BLaER1 treated with 17β-estradiol and CSF1 and Interleukin-3, amounts not matched to agents 10 nM and 100 nM (cell line): ENCODE measurements at regions not wholly inside any gene's neighbourhood (a gene's known extent, or its start where the extent isn't known, plus 50 kb on each side); places are given as distances from the start of the nearest gene placed in this dataset.

ENCODE experiments used
- H3K27ac ChIP-seq, 11 experiments: shearing (Covaris generic); formaldehyde crosslinking; 2 replicates each; pipeline ENCODE4 v1.8.1; 2022
- H3K27me3 ChIP-seq, 11 experiments: shearing (Covaris generic); formaldehyde crosslinking; 2 replicates each; pipeline ENCODE4 v1.8.1; 2022
- H3K36me3 ChIP-seq, 11 experiments: shearing (Covaris generic); formaldehyde crosslinking; 2 replicates each; pipeline ENCODE4 v1.8.1; 2022
- H3K4me1 ChIP-seq, 10 experiments: shearing (Covaris generic); formaldehyde crosslinking; 2 replicates each; pipeline ENCODE4 v1.8.1; 2022
- H3K4me2 ChIP-seq, 11 experiments: shearing (Covaris generic); formaldehyde crosslinking; 2 replicates each; pipeline ENCODE4 v1.8.1; 2022
- H3K4me3 ChIP-seq, 10 experiments: shearing (Covaris generic); formaldehyde crosslinking; 2 replicates each; pipeline ENCODE4 v1.8.1; 2022
- H3K9ac ChIP-seq, 11 experiments: shearing (Covaris generic); formaldehyde crosslinking; 2 replicates each; pipeline ENCODE4 v1.8.1; 2022
- H3K9me3 ChIP-seq, 11 experiments: shearing (Covaris generic); formaldehyde crosslinking; replicated peaks in 1 of 11; 2 replicates each; pipeline ENCODE4 v1.8.1; 2022
- H4K20me1 ChIP-seq, 11 experiments: shearing (Covaris generic); formaldehyde crosslinking; 2 replicates each; pipeline ENCODE4 v1.8.1; 2022
- Cebpa-rat ChIP-seq, 11 experiments: shearing (Covaris generic); IDR thresholded peaks; 2 replicates each; pipeline ENCODE4 v1.8.1; 2022

DNA sequence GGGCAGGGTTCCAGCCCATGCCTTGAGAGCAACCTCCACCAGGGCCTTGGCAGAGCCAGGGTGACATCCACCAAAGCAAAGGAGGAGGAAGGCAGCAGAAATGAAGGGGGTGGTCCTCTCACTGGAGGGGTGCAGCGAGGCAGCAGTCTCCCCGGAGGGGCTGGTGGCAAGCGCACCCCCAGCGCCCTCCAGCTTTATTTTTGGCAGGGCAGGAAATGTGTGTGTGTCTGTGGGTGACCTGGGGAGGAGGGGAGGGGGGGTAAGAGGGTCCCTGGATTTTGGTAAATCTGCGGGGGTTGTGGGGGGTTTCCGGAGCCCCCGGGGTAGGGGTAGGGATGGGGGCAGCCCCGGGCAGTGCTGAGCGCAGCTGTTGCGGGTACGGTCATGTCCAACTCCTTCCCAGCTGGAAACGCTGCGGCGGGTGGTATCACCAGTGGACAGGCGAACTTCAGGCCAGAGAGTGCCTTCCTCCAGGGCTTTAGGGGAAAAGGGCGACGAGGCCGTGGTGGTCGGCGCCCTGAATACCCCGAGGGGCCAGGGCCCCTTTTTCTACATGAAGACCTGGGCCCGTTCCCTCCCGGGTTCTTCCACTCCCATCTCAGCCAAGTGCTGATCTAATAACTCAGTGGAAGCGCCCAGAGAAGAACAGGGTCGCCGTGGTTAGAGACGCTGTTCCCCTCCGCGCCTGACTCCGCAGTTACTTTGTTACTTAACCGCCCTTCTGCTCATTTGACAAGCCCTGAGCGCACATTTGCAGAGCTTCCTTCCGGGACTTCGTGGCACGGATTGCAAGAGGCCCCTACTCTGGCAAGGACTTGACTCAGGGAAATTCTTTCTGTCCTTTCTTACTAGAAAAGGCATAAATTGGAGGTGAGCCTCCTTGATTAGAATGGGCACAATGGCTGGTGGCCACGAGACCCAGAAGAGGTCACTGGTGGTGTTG is 55.2 kb downstream of the FOS start:
- peak overlapping the region; percentile 80 to 88 (median 87) for H3K9ac ChIP-seq
- H3K4me3 ChIP-seq: peak overlapping the region; percentile 8 to 65 (median 52); a peak in 17 of 20 replicates
- no peaks in the 10 kb centered on the region for H3K36me3 ChIP-seq
- H3K4me1 ChIP-seq: peaks cover 41 to 77% (median 54%) of the 10 kb centered on the region in 10 experiments
- TF ChIP-seq Cebpa-rat (IDR thresholded peaks at IDR 0.05): peak in 6 of 11 experiments; percentile 15 to 88 (median 40); a peak in 8 of 22 replicates
- H3K4me2 ChIP-seq: peak overlapping the region; percentile 78 to 98 (median 94)
- H3K27ac ChIP-seq: peak overlapping the region; percentile 89 to 96 (median 93)
- no peaks in the 10 kb centered on the region for H4K20me1 ChIP-seq
- peaks cover 0 to 23% (median 15%) of the 10 kb centered on the region in 11 experiments; a peak in 19 of 22 replicates for H3K9me3 ChIP-seq
- H3K27me3 ChIP-seq: no peaks in the 10 kb centered on the region

DNA sequence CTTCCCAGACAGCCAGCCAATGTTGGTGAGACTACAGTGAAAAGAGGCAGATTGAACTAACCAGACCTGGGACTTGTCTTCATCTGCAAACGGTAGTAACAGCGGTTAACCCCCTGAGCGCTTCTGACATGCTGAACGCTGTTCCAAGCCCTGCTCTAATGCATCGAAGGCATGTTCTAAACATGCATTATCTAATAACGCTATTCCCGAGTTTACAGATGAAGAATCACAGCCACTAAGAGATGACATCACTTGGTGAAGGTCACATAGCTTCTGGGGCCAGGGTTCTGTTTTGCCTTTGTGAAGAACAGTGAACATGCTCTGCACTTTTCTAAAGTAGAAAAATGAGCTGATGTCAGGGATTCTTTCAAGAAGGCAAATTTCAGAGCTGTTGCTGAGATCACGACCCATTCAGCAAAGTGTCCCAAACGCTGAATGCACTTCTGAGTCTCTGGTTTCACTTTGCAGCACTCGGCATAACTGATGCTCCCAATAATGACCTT is 56.0 kb downstream of the FOS start:
- no peaks in the 10 kb centered on the region for H3K27me3 ChIP-seq
- H3K9me3 ChIP-seq: peaks cover 0 to 19% (median 15%) of the 10 kb centered on the region in 11 experiments; a peak in 19 of 22 replicates
- TF ChIP-seq Cebpa-rat (IDR thresholded peaks at IDR 0.05): peak in 2 of 11 experiments; percentile 4 to 5; a peak in 1 of 22 replicates
- H4K20me1 ChIP-seq: no peaks in the 10 kb centered on the region
- peak overlapping the region; percentile 8 to 65 (median 52); a peak in 16 of 20 replicates for H3K4me3 ChIP-seq
- peaks cover 41 to 79% (median 61%) of the 10 kb centered on the region in 10 experiments for H3K4me1 ChIP-seq
- peak overlapping the region; percentile 89 to 96 (median 93) for H3K27ac ChIP-seq
- H3K9ac ChIP-seq: peak overlapping the region; percentile 80 to 88 (median 87)
- H3K36me3 ChIP-seq: no peaks in the 10 kb centered on the region
- H3K4me2 ChIP-seq: peak overlapping the region; percentile 78 to 98 (median 94)

DNA sequence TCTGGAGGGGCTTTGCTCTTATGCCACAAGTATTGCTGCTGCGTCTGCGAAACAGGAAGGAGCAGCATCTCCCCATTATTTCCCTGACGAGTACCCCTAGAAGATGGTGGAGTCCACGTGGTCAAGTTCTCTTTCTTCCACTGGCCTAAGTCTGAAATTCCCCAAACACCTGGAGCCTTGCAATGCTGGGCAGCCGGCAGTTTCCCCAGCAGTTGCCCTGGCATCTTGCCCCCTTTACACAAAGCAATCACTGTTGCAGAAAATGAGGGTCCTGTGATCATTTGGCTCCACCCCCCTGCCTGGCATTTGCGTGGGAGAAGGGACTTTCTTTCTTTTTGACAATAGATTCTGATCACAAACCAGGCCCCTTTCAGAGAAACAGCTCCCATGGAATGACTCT is 56.9 kb downstream of the FOS start:
- TF ChIP-seq Cebpa-rat (IDR thresholded peaks at IDR 0.05): no peak
- peak overlapping the region; percentile 89 to 96 (median 93); a peak in 20 of 22 replicates for H3K27ac ChIP-seq
- H3K4me3 ChIP-seq: no peak overlapping the region
- peaks cover 0 to 19% (median 15%) of the 10 kb centered on the region in 11 experiments; a peak in 19 of 22 replicates for H3K9me3 ChIP-seq
- no peaks in the 10 kb centered on the region for H3K27me3 ChIP-seq
- H3K4me2 ChIP-seq: peak overlapping the region; percentile 78 to 98 (median 94)
- peak overlapping the region in 9 of 11 experiments; percentile 11 to 87 (median 80); a peak in 9 of 22 replicates for H3K9ac ChIP-seq
- H3K4me1 ChIP-seq: peaks cover 50 to 89% (median 71%) of the 10 kb centered on the region in 10 experiments
- H3K36me3 ChIP-seq: no peaks in the 10 kb centered on the region
- no peaks in the 10 kb centered on the region for H4K20me1 ChIP-seq

DNA sequence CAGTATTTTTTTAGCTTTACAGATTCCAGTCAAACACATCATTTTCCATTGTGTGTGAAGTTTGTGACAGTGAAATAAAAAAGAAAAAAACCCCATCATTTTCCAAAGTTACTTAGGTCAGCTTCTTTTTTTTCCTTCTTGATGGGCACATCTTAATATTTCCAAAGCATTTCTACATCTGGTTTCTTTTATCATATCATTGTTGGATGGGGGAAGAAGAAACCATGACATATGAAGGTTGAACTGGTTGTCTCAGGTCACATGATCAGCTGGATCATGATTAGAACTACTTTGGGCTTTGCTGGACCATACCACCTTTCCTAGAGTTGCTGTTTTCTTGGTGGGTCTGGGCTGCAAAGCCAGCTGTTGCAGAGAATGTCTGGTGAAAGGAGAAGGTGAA is 59.8 kb downstream of the FOS start:
- H3K36me3 ChIP-seq: no peaks in the 10 kb centered on the region
- H3K4me1 ChIP-seq: peaks cover 55 to 98% (median 86%) of the 10 kb centered on the region in 10 experiments
- H3K4me3 ChIP-seq: no peak overlapping the region
- H4K20me1 ChIP-seq: no peaks in the 10 kb centered on the region
- H3K9ac ChIP-seq: no peak overlapping the region
- peak overlapping the region; percentile 14 to 96 (median 89); a peak in 18 of 22 replicates for H3K4me2 ChIP-seq
- H3K9me3 ChIP-seq: peaks cover 0 to 19% (median 15%) of the 10 kb centered on the region in 11 experiments; a peak in 19 of 22 replicates
- no peaks in the 10 kb centered on the region for H3K27me3 ChIP-seq
- peak overlapping the region in 8 of 11 experiments; percentile 3 to 92 (median 53); a peak in 5 of 22 replicates for H3K27ac ChIP-seq
- no peak for TF ChIP-seq Cebpa-rat (IDR thresholded peaks at IDR 0.05)

DNA sequence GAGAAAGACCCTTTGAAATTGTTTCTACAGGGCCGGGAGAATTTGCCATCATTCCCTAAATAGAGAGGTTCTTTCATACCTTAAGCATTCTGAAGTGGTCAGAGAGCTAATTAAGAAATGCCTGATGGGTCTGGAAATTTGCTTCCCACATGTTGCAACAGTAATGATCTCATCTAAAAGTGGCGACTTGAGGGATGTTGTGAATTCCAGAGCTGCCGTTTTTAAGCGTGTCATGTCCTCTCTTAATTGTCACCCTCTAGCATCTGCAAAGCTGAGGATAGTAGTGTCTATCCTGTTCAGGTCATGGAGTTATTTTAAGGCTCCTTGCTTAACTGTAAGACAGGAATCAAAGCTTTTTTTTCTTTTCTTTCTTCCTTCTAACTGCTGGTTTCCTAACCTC is 60.4 kb downstream of the FOS start:
- H3K27ac ChIP-seq: peak overlapping the region in 8 of 11 experiments; percentile 3 to 92 (median 84); a peak in 8 of 22 replicates
- H3K4me2 ChIP-seq: peak overlapping the region; percentile 14 to 96 (median 89); a peak in 21 of 22 replicates
- H3K4me3 ChIP-seq: no peak overlapping the region
- H3K36me3 ChIP-seq: no peaks in the 10 kb centered on the region
- H4K20me1 ChIP-seq: no peaks in the 10 kb centered on the region
- no peaks in the 10 kb centered on the region for H3K27me3 ChIP-seq
- H3K9me3 ChIP-seq: peaks cover 0 to 19% (median 15%) of the 10 kb centered on the region in 11 experiments; a peak in 19 of 22 replicates
- H3K4me1 ChIP-seq: peaks cover 48 to 98% (median 86%) of the 10 kb centered on the region in 10 experiments
- no peak overlapping the region for H3K9ac ChIP-seq
- TF ChIP-seq Cebpa-rat (IDR thresholded peaks at IDR 0.05): peak in 1 of 11 experiments; percentile 11; a peak in 1 of 22 replicates

DNA sequence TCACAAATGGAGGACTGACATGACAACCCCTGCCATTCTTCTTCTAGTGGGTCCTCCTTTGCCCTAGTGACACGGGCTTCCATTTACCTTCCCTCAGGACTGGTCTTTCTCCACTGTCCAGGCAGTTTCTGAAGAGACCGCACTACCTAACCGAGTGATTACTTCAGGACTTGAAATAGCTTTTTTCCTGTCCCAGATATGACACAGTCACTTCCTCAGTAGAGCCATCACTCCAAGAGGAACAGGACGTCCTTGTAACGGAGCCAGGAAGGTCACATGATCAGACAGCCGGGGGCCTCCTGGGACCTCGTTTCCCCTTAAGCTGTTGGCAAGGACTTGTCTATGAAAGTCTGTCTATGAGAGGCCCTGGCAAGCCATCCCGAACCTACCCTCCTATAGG is 62.3 kb downstream of the FOS start:
- peak in 3 of 11 experiments; percentile 8 to 53 (median 22); a peak in 3 of 22 replicates for TF ChIP-seq Cebpa-rat (IDR thresholded peaks at IDR 0.05)
- no peaks in the 10 kb centered on the region for H4K20me1 ChIP-seq
- peak overlapping the region in 8 of 10 experiments; percentile 6 to 51 (median 38); a peak in 15 of 20 replicates for H3K4me3 ChIP-seq
- no peaks in the 10 kb centered on the region for H3K27me3 ChIP-seq
- H3K4me2 ChIP-seq: peak overlapping the region; percentile 80 to 96 (median 89)
- H3K36me3 ChIP-seq: no peaks in the 10 kb centered on the region
- peak overlapping the region; percentile 72 to 92 (median 86) for H3K27ac ChIP-seq
- H3K9ac ChIP-seq: peak overlapping the region; percentile 19 to 77 (median 73); a peak in 20 of 22 replicates
- peaks cover 7 to 26% (median 21%) of the 10 kb centered on the region in 11 experiments; a peak in 21 of 22 replicates for H3K9me3 ChIP-seq
- H3K4me1 ChIP-seq: peaks cover 33 to 90% (median 78%) of the 10 kb centered on the region in 10 experiments

DNA sequence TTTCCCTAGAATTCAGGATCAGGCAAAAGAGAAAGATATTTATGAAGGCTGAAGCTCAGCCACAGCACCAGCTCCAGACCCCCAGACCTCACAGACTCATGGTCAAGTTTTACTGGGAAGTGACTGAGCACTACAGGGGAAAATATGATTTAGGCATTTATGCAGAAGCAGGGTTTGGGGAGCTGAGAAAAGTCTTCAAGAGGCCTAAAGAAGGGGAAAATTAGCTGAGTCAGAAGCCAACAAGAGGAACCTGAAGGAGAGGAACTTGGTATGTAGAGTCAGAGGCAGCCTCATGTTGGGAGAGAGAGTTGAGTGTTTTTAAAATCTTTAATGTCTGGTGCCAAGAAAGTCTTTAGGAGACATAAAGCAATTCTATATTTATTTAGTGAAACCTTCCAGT is 63.0 kb downstream of the FOS start:
- Histone ChIP-seq H3K27ac (peak overlapping the region; percentile 72 to 92 (median 86)), H3K4me3 (peak overlapping the region in 8 of 10 experiments; percentile 6 to 51 (median 38); a peak in 9 of 20 replicates), H3K4me1 (peaks cover 33 to 85% (median 77%) of the 10 kb centered on the region in 10 experiments), H3K9me3 (peaks cover 9 to 25% (median 22%) of the 10 kb centered on the region in 11 experiments; a peak in 21 of 22 replicates), H3K9ac (peak overlapping the region; percentile 19 to 77 (median 73); a peak in 21 of 22 replicates), H3K36me3 (no peaks in the 10 kb centered on the region), H3K27me3 (no peaks in the 10 kb centered on the region), H3K4me2 (peak overlapping the region; percentile 80 to 96 (median 89)), H4K20me1 (no peaks in the 10 kb centered on the region)
- TF ChIP-seq Cebpa-rat (IDR thresholded peaks at IDR 0.05): no peak

DNA sequence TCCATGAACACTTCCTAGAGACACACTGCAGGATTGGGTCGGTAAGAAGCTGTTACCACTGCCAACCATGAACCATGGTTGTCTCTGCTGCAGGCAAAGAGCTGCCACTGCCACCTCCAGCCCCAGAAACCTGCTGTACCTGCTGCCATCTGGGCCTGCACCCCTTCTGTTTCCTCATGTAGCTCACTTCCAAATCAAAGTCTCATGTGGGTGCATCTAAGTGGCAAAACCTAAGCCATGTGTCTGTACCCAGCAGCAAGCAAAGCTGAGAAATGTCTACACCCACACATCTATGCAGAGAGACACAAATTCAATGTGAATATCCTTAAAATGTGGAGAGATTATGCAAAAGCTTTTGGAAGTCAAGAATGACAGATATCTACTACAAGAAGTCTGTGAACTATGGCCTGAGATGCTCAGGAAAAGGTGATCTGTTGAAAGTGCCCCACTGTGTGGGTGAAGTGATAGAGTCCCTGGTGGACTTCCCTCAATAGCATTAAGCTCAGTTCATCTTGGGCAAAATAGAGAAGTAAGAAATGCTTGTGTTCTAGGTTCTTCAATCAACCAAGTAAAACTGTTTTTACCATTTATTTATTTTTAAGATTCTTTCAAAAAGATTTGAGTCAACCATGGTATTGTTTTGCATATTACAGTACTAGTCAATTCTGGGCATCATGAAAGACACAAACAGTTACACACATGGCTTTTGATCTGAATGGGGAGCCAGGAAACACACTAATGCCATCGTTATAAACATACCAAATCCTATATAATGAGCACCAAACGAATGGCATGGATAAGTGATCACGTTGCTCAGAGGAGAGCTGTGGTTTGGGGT is 64.4 kb downstream of the FOS start:
- Histone ChIP-seq H3K4me2 (peak overlapping the region in 9 of 11 experiments; percentile 3 to 96 (median 90); a peak in 15 of 22 replicates), H3K4me3 (no peak overlapping the region), H3K9me3 (peaks cover 1 to 14% (median 10%) of the 10 kb centered on the region in 11 experiments; a peak in 19 of 22 replicates), H3K4me1 (peaks cover 33 to 76% (median 72%) of the 10 kb centered on the region in 10 experiments), H3K27me3 (no peaks in the 10 kb centered on the region), H4K20me1 (no peaks in the 10 kb centered on the region), H3K9ac (no peak overlapping the region), H3K36me3 (no peaks in the 10 kb centered on the region), H3K27ac (peak overlapping the region in 8 of 11 experiments; percentile 17 to 92 (median 84); a peak in 11 of 22 replicates)
- no peak for TF ChIP-seq Cebpa-rat (IDR thresholded peaks at IDR 0.05)
